ENCODE measurements at regions not wholly inside any gene's neighbourhood (a gene's known extent, or its start where the extent isn't known, plus 50 kb on each side); places are given as distances from the start of the nearest gene placed in this dataset.
A peak's percentile ranks its signal among the peaks of the same experiment; 100 is the strongest.
"Not testable (repeated sequence)": the region's sequence is repeated elsewhere in the genome, so short reads cannot be mapped to it uniquely, and the experiment has no call there.

GRCh38 chr6:14217728-14218518 lies 100.4 kb downstream of the CD83 start:
- DNase-seq, result no peak

DNA sequence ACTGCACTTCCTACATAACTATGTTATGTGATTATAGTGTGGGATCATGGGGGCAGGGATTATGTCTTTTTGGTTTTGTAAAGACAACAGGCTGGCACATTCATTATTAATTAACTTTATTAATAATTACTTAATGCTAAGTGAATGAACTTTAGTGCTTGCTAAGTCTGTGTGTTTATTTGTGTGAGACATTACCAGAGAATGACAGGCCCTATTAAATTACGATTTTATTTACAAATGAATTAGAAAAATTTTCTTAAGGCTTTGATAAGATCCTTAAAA lies 100.9 kb downstream of the CD83 start:
- no peak for DNase-seq

GRCh38 chr6:14221564-14222279 lies 104.2 kb downstream of the CD83 start:
- no peak for DNase-seq

DNA sequence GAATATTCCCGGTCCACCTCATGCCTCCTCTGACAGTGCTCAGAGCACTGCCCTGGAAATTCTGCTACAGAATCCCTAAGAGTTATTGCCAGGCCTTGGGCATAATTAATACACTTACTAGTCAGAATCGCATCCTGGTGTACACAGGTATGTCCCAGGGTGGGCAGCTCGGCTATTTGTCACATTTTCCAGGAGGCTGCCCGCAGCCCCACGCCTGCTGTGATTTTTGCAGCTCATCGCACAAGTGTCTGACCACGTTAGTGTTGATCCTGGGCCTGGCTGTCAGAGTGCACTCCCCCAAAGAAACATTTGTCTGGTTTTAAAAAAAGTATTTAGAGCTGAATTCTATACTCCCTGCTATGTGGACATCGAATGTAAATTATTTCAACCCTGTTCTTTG lies 105.4 kb downstream of the CD83 start:
- no peak for DNase-seq

- DNase-seq, result no peak
Measured at GRCh38 chr6:14224359-14225103, 107.0 kb downstream of the CD83 start.

DNA sequence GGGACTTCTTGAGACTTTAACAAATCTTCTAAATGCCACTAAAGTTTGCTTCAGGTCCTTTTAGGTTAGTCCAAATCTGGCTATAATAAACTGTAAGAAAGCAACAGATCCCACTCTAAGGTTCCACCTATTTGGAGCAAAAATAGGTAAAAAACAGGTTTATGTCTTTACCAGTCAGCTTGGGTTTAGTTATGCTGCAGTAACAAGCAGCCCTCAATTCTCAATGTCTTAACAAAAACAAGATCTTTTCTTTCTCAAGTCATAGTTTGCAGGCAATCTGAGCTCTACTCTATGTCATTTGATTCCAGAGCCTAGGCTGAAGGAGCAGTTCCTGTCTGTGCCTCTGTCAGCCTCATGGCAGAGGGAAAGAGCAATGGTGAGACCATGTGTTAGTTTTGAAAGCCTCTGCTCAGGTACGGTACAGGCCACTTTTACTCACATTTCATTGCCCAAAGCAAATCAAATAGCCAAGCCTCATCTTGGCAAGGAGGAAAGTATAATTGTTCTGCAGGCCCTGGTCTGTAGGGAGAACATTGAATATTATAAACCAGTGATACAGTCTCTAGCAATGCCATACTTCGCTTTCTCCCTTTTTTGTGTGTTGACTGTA lies 108.6 kb downstream of the CD83 start:
- no peak for DNase-seq

GRCh38 chr6:14228571-14228970 lies 111.0 kb downstream of the CD83 start:
- no peak for DNase-seq

DNA sequence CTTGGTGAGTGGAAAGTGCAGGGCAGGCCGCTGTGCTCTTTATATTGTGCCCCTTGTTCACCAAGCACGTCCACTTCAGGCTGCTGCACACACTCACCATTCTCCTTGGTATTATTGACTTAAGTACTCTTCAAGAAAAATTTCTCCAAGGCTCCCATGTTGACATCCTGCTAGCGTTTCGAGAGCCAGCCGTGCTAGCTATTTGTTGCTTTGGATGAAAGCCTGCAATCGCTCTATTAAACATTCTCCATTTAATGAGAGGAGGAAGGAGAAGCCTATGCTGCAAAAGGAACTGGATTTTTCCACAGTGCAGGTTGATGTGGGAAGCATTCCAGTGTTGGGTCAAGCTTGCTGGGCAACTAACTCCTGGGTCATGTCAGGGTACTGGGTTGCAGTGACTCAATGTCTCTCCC lies 113.5 kb downstream of the CD83 start:
- DNase-seq, result no peak

DNA sequence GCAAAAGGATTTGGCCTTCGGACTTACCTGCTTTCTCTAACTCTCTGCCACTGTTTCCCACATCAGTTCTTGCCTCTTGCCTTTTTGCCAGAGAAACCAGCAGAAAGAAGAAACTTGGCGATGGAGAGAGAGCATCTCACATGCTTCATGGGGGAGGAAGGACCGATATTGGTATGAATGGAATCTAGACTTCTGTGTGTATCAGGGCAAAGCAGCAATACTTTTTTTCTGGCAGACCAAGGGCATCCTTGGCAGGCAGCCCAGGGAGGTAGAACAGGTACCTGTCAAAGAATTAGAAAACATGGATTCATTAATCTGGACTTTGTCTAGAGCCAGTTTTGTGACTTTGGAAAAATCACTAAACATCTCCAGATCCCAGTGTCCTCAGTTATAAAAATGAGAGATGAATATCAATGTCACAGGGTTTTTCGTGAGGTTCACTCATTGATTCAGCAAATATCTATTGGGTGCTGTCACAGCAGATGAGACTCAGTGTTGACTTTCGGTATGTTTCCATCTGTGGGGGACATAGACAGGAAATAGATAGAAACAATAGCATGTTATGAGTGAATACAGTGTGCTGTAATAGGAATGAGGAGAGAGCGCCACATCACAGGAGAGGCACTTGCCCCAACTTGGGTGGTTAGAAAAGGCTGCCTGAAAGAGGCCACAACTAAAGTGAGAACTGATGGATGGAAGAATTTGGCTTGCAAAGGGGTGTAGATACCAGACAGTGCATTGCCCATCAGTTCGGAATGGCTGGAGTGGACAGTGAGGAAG lies 114.1 kb downstream of the CD83 start:
- no peak for DNase-seq

GRCh38 chr6:14232889-14233288 lies 115.3 kb downstream of the CD83 start:
- peak; percentile 39 for DNase-seq

DNA sequence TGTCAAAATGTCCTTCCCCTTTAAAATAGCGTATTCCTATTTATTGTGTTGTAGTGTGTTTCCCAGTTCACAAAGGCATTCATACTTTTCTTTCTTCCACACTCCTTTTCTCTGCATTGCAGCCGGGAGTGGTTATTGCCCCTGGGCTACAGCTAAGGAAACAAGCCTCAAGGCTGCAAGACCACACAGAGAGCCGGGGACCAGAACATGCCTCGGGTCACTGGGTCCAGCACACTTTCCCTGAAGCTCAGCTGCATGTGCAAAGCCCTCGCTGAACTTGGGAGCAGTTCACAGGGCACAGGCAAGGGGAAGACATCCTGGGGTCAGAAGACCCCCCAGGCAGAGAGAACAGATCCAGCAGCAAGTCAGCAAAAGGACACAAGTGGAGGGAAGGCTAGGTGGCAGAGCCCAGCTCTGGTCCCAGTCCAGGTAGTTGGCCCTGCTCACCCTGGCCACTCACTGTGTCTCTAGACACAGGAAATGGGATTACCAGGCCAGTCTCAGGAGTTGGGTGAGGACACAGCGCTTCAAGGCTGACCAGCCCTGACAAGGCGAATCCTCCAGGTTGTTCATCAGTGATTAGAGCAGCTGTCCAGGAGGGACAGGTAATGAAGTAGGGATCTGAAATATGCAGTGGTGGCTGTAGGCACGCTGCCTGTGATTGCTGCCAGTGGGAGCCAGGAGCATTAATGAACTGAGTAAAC lies 118.2 kb downstream of the CD83 start:
- no peak for DNase-seq

GRCh38 chr6:14239097-14239496 lies 121.5 kb downstream of the CD83 start:
- no peak for DNase-seq

DNA sequence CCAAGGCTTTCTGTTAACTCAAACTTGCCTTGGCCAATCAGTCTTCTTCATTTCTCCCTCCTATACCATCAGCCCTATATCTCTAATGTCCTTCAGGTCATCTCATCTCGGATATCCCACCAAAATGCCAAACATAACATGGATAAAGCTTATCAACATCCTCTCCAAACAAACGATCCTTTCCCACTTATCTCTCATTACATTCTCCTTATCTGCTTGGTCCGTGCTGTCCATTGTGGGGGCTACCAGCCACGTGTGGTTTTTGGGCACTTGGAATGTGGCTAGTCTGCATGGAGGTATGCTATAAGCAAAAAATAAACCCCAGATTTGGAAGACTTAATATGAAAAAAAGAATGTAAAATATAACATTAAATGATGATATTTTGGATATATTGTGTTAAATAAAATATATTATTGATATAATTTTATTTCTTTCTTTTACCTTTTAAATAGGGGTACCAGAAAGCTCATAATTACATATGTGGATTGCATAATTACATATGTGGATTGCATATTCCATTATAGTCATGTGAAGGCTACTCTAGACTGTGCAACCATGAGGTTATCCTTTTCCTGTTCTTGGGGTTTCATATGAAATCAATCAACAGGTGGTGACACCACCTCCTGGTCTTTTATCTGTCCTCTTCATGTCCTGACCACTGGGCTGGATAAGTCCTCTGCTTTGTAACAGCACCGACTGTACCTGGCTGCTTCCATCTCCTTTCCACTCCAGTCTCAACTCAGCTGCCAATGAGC lies 123.0 kb downstream of the CD83 start:
- DNase-seq, result no peak

DNA sequence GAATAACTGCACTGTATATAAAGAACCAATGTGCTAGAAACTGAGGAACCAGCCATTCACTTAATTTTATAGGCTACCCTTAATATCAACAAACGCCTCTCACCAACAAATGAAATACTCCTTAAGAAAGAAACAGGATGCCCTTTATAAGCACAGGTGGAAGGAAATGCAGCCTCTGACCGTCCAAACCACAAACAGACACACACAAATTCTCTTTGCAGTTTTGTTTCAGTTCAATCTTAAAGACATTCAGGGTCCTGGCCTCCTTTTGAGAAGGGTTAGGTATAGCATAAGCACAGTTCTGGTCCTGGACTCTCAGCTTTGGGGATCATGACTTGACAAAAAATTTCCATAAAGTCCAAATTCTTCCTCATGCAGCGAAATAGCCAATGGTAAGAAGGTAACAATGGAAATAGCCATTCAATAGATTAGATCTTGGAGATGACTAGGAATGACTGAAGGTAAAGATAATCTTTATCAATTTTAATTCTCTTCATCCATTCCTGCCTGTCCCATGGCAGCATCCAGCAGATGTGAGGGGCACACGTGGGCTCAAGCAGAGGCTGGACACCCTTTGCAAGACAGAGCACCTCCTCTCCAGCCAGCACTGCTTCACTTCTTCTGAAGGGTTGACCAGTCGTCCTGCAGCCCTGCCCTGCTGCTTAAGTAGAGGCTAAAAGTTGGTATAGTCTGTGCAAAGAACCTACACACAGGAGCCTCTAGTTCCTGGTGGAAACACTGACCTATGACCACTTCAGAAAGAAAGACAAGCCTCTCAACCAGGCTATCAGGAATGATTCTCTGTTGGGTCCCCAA lies 123.9 kb downstream of the CD83 start:
- DNase-seq, result no peak

DNA sequence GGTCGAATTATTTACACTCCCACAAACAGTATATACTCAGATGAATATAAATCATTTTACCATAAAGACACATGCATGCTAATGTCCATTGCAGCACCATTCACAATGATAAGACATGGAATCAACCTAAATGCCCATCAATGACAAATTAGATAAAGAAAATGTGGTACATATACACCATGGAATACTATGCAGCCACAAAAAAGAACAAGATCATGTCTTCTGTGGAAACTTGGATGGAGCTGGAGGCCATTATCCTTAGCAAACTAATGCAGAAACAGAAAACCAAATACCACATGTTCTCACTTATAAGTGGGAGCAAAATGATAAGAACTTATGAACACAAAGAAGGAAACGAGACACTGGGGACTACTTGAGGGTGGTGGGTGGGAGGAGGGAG lies 125.3 kb downstream of the CD83 start:
- not testable (repeated sequence) for DNase-seq

GRCh38 chr6:14243597-14243996 lies 126.0 kb downstream of the CD83 start:
- DNase-seq, result no peak

DNA sequence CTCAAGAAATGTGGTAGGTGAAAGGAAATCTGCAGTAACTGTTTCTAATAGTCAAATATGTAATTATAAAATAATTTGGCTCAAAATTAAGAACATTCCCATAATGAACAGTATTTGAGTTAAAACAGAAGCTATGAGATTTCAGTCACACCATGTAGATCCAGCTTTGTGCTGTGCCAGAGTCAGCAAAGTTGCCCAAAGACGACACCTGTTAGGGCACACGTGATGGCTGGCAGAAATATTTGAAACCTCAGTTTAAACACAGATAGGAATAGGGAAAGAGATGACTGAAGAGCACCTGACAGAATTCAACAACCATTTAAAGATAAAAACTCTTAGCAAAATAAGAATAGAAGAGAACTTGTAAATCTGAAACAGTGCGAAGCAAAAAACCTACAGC lies 129.3 kb downstream of the CD83 start:
- no peak for DNase-seq

GRCh38 chr6:14250573-14250972 lies 133.0 kb downstream of the CD83 start:
- no peak for DNase-seq

- no peak for DNase-seq
Measured at GRCh38 chr6:14252271-14252850, 134.8 kb downstream of the CD83 start.

GRCh38 chr6:14254505-14254904 lies 136.9 kb downstream of the CD83 start:
- no peak for DNase-seq

Data from NCI-H2171 treated with DMSO at 0.1 percent for 48 hours (cell line).